ENCODE measurements at regions not wholly inside any gene's neighbourhood (a gene's known extent, or its start where the extent isn't known, plus 50 kb on each side); places are given as distances from the start of the nearest gene placed in this dataset.
"Not testable (repeated sequence)": the region's sequence is repeated elsewhere in the genome, so short reads cannot be mapped to it uniquely, and the experiment has no call there.

DNA sequence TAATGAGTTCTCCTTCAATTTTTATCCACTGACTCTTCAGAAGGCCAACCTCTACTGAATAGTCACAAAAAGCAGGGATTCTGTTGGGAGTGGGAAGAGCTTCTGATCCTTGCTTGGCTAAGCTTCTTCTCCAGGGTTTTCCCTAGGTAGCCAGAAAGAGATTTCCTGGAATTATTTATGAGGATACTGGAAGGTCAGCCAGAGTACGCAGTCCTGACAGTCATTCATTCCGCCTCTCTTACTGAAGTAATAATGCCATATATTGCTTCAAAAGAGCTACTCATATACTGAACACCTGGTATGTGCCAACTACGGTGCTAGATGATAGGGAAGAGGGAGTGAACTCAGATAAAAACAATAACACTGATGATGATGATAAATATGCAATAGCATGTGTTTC is 116.1 kb downstream of the CCDC34 start:
- DNase-seq (no peak), ATAC-seq (peak; percentile 84)
- intact Hi-C loops (cut with micrococcal nuclease) = no loop called here

DNA sequence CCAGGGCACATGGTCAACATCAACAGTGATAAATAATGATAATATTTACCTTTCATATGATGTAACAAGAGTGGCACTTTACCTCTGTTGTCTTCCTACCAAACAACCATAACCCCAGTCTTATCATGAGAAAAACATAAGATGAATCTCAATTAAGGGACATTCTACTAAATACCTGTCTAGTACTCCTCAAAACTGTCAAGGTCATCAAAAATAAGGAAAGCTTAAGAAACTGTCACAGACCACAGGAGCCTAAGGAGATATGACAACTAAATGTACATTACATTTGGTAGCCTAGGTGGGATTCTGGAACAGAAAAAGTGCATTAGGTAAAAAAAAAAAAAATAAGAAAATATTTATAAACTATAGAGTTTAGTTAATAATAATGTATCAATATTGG is 118.1 kb downstream of the CCDC34 start:
- intact Hi-C loops (cut with micrococcal nuclease) = no loop called here
- ATAC-seq (no peak), DNase-seq (no peak)

DNA sequence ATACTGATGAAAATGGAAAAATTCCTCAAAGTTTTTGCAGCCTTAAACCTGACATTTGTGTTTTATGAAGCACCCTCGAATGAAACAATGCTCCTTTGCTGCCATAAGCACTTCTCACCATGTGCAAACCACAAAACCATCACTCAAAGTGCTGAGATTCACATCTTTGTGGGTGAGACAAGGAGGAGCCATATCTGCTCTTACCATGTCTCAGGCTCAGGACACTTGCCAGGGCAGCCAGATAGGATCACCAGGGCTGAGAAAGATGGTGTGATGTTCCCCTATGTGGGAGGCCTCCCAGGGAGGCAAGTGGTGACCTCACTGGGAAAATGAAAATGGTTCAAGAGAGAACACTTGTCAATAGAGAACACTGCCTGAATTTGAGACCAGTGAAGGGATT is 120.4 kb downstream of the CCDC34 start:
- ATAC-seq (no peak), DNase-seq (no peak)
- intact Hi-C loops (cut with micrococcal nuclease) = no loop called here

- ATAC-seq (no peak), DNase-seq (no peak)
- intact Hi-C loops (cut with micrococcal nuclease) = no loop called here
Observed at GRCh38 chr11:27241311-27242122, 121.5 kb downstream of the CCDC34 start.

DNA sequence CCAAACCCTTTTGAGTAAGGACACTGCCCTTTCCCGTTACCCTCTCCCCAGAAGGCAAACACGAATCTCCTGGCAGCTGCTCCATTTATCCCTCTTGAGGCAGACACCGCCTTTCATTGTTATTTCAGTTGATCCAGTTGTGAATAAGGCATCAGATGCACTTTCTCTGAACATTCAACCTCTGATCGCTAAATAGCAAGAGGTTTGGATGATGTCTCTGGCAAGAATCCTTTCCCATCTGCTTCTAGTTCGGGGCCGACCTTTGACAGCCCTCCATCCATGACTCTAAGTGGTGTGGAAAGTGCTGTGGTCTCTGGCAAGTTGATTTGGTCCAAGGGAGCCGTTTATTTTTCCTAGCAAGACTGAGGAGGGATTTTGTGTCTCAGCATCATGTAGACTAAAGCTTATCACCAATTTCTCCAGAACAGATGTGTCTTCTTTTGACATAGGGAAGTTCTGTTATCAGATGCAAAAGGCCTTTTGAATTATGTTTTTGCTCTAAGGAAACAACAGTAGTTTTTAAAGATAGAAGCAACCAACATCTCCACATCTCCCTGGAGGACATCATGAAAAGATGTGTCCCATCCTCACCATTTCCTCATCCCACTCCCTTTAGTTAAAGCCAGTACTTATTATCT is 123.6 kb downstream of the CCDC34 start:
- ATAC-seq (peak; percentile 91), DNase-seq (peak; percentile 46)
- intact Hi-C loops (cut with micrococcal nuclease) = no loop called here

- intact Hi-C loops (cut with micrococcal nuclease) = no loop called here
- peak; percentile 30 for ATAC-seq
Observed at GRCh38 chr11:27238811-27239210, 124.2 kb downstream of the CCDC34 start.

DNA sequence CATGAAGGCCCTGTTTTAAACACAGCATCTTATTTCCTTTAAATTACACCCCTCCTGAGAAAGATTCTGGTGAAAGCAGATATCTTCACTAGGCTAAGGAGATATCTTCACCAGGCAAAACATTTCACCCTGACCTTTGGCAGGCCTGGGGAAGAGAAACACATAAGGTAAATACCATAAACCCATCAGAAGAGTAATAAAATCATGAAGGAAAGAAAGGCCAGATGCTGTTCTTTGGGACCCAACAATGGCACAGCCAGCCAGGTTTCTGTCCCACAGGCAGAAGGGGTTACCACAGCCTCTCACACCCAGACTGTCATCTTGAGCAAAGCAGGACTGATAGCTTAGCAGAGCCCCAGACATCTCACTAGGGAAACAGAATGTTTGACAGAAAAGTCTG is 125.4 kb downstream of the CCDC34 start:
- intact Hi-C loops (cut with micrococcal nuclease) = no loop called here

More at GRCh38 chr11:27238811-27239210, 124.2 kb downstream of the CCDC34 start:
- DNase-seq = no peak

DNA sequence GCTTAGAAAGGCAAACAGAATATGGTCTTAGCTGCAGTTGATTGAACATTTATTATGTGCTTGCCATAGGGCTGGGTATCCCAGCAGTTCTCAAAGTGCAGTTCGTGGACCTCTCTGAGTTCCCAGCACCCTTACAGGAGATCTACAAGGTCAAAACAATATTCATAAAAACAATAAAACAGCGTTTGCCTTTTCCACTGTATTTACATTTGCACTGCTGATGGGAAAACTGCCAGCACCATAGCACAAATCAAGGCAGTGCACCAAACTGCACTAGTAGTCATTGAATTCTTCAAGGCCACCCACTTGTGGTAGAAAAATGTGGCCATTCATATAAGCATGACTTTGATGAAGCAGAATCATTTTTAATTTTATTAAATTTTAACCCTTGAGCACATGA is 128.1 kb downstream of the CCDC34 start:
- no peak for DNase-seq
- no peak for ATAC-seq
- intact Hi-C loops (cut with micrococcal nuclease) = no loop called here

More for the DNA sequence above, 125.4 kb downstream of the CCDC34 start:
- ATAC-seq (no peak), DNase-seq (no peak)

GRCh38 chr11:27234043-27234668 is 128.9 kb downstream of the CCDC34 start:
- DNase-seq = peak; percentile 40
- ATAC-seq = peak; percentile 91
- intact Hi-C loops (cut with micrococcal nuclease) = no loop called here

GRCh38 chr11:27233654-27234042 is 129.4 kb downstream of the CCDC34 start:
- ATAC-seq (peak; percentile 19), DNase-seq (no peak)
- intact Hi-C loops (cut with micrococcal nuclease) = no loop called here

GRCh38 chr11:27231530-27231929 is 131.5 kb downstream of the CCDC34 start:
- ATAC-seq (no peak), DNase-seq (no peak)
- intact Hi-C loops (cut with micrococcal nuclease) = no loop called here

- intact Hi-C loops (cut with micrococcal nuclease) = no loop called here
- DNase-seq = no peak
- ATAC-seq = no peak
Observed at GRCh38 chr11:27230192-27230572, 132.8 kb downstream of the CCDC34 start.

DNA sequence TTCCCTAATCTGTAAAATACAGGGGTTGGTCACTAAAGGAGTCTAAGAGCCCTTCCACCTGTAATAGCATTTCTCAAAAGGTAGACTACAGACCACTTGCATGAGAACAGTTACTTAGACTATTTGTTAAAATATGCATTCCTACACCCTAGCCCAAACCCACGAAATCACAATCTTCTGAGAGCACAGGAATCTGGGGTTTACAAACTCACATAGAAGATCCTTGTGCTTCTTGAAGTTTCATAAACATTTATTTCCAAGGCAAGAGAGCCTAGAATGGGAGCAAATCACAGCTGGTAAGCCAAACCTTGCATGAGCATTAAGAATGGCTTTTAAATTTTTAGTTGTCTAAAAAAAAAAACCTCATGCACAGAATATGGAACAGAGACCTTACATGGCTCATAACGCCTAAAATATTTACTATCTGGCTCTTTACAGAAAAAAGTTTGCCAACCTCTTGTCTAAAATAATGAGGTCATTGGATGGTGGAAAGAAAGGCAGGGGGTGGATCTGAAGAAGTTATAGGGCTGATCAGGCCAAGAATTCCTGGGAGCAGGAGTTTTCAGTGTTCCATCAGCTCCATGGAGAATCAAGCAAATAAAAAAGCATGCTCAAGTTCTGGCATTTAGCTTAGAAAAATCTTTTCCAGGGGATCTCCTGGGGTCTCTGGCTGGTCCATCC is 133.4 kb downstream of the CCDC34 start:
- intact Hi-C loops (cut with micrococcal nuclease) = no loop called here
- no peak for ATAC-seq
- no peak for DNase-seq

- no peak for ATAC-seq
- intact Hi-C loops (cut with micrococcal nuclease) = no loop called here
- no peak for DNase-seq
Observed at GRCh38 chr11:27228906-27229290, 134.1 kb downstream of the CCDC34 start.

DNA sequence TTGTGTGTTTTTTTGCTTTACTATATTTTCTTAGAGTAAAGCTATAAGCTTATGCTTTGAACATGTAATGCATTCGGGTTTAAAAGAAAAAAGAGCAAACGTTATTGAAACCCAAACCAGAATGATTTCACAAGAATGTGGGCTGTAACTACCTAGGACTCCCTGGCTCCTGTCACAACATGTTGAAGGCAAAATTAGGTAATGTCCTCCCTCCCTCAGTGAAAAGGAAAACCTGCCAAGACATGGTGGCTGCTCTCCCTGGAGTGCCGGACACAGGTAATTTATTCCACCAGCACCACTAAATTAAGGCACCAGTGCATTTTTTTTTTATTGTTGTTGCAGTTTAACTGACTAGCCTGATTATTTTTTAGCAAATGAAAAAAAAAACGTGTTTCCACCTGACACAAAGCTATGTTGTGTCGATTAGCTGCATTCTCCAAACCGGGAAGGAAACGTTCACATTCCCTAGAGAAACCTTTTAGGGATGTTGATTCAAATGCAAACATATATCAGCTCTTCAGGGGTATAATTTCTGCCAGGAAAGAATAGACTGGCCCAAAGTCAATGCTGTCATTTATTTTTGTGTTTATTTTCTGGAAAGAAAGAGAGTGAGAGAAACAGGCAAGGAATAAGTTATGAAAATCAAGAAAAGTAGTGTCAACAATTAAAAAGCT is 134.6 kb downstream of the CCDC34 start:
- intact Hi-C loops (cut with micrococcal nuclease) = no loop called here
- no peak for ATAC-seq

DNA sequence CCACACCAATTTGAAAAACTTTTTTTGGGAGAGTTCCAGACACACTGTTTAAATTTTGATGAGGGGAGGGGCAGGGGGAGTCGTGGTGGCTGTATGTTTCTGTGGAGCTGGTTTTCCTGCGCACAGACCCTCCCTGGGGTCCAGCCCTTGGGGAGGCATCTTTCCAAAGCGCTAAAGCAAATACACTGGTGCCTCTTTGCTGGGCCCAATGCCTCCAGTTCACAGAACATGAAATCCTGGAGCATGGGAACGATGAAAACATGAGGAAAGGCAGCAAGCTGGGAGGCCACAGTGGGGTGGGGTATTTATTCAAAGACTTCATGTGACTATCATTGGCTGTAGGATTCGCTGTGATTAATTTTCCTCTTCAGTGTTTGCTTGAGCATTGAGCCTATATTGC is 135.3 kb downstream of the CCDC34 start:
- ATAC-seq = no peak
- no peak for DNase-seq
- intact Hi-C loops (cut with micrococcal nuclease) = no loop called here

More for the DNA sequence above, 134.6 kb downstream of the CCDC34 start:
- DNase-seq = no peak

- intact Hi-C loops (cut with micrococcal nuclease); DNase-seq; ATAC-seq: not testable (repeated sequence)
Observed at GRCh38 chr11:27219487-27220039, 143.5 kb downstream of the CCDC34 start.

- ATAC-seq = peak; percentile 55
- intact Hi-C loops (cut with micrococcal nuclease) = no loop called here
- DNase-seq = no peak
Observed at GRCh38 chr11:27218421-27219038, 144.5 kb downstream of the CCDC34 start.

All from left ventricle myocardium superior (tissue), 1 donor.